ENCODE measurements at regions not wholly inside any gene's neighbourhood (a gene's known extent, or its start where the extent isn't known, plus 50 kb on each side); places are given as distances from the start of the nearest gene placed in this dataset.
A peak's percentile ranks its signal among the peaks of the same experiment; 100 is the strongest.
"Not testable (repeated sequence)": the region's sequence is repeated elsewhere in the genome, so short reads cannot be mapped to it uniquely, and the experiment has no call there.

- no peak for DNase-seq
Observed at GRCh38 chr10:33489501-33490176, 155.2 kb upstream of the NRP1 start.

- no peak for DNase-seq
Observed at GRCh38 chr10:33487014-33487776, 152.7 kb upstream of the NRP1 start.

- DNase-seq: no peak
Observed at GRCh38 chr10:33485276-33485675, 150.8 kb upstream of the NRP1 start.

GRCh38 chr10:33484787-33485186 lies 150.3 kb upstream of the NRP1 start:
- DNase-seq: no peak

GRCh38 chr10:33483816-33484190 lies 149.3 kb upstream of the NRP1 start:
- DNase-seq: peak; percentile 52

- DNase-seq: peak; percentile 52
Observed at GRCh38 chr10:33483124-33483815, 148.8 kb upstream of the NRP1 start.

- no peak for DNase-seq
Observed at GRCh38 chr10:33482486-33482885, 148.0 kb upstream of the NRP1 start.

- no peak for DNase-seq
Observed at GRCh38 chr10:33481184-33481583, 146.7 kb upstream of the NRP1 start.

- DNase-seq: not testable (repeated sequence)
Observed at GRCh38 chr10:33480417-33480816, 145.9 kb upstream of the NRP1 start.

GRCh38 chr10:33478675-33479125 lies 144.2 kb upstream of the NRP1 start:
- no peak for DNase-seq

- no peak for DNase-seq
Observed at GRCh38 chr10:33478089-33478674, 143.7 kb upstream of the NRP1 start.

- DNase-seq: no peak
Observed at GRCh38 chr10:33477291-33478088, 143.0 kb upstream of the NRP1 start.

- DNase-seq: no peak
Observed at GRCh38 chr10:33476757-33477273, 142.3 kb upstream of the NRP1 start.

- no peak for DNase-seq
Observed at GRCh38 chr10:33473688-33474087, 139.2 kb upstream of the NRP1 start.

GRCh38 chr10:33468006-33468405 lies 133.5 kb upstream of the NRP1 start:
- not testable (repeated sequence) for DNase-seq

GRCh38 chr10:33465747-33466146 lies 131.3 kb upstream of the NRP1 start:
- DNase-seq: no peak

GRCh38 chr10:33463011-33463410 lies 128.5 kb upstream of the NRP1 start:
- no peak for DNase-seq

GRCh38 chr10:33461295-33461640 lies 126.8 kb upstream of the NRP1 start:
- DNase-seq: no peak

GRCh38 chr10:33460505-33461294 lies 126.2 kb upstream of the NRP1 start:
- DNase-seq: no peak

GRCh38 chr10:33459602-33460001 lies 125.1 kb upstream of the NRP1 start:
- no peak for DNase-seq

- DNase-seq: no peak
Observed at GRCh38 chr10:33455029-33455428, 120.6 kb upstream of the NRP1 start.

GRCh38 chr10:33454554-33454953 lies 120.1 kb upstream of the NRP1 start:
- DNase-seq: no peak

All from NCI-H524 treated with DMSO at 0.1 percent for 48 hours (cell line).